ENCODE measurements at regions not wholly inside any gene's neighbourhood (a gene's known extent, or its start where the extent isn't known, plus 50 kb on each side); places are given as distances from the start of the nearest gene placed in this dataset.
"Not testable (repeated sequence)": the region's sequence is repeated elsewhere in the genome, so short reads cannot be mapped to it uniquely, and the experiment has no call there.

GRCh38 chr6:22349051-22349450, 52.2 kb upstream of the PRL start:
- no peak for DNase-seq

- DNase-seq = no peak
Observed at GRCh38 chr6:22349528-22349927, 52.7 kb upstream of the PRL start.

GRCh38 chr6:22350109-22350508, 53.3 kb upstream of the PRL start:
- DNase-seq = no peak

GRCh38 chr6:22353101-22353500, 56.3 kb upstream of the PRL start:
- DNase-seq = no peak

- DNase-seq = no peak
Observed at GRCh38 chr6:22356362-22356940, 59.6 kb upstream of the PRL start.

GRCh38 chr6:22357724-22358189, 60.9 kb upstream of the PRL start:
- DNase-seq = no peak

GRCh38 chr6:22361576-22361975, 64.7 kb upstream of the PRL start:
- DNase-seq = no peak

GRCh38 chr6:22362361-22362760, 65.5 kb upstream of the PRL start:
- DNase-seq = no peak

GRCh38 chr6:22363166-22363713, 66.4 kb upstream of the PRL start:
- DNase-seq = no peak

GRCh38 chr6:22363714-22364239, 66.9 kb upstream of the PRL start:
- DNase-seq = peak; percentile 6

- no peak for DNase-seq
Observed at GRCh38 chr6:22364306-22364705, 67.5 kb upstream of the PRL start.

- DNase-seq = peak; percentile 96
Observed at GRCh38 chr6:22366214-22366613, 69.4 kb upstream of the PRL start.

GRCh38 chr6:22367346-22367745, 70.5 kb upstream of the PRL start:
- no peak for DNase-seq

- no peak for DNase-seq
Observed at GRCh38 chr6:22368794-22369193, 72.0 kb upstream of the PRL start.

GRCh38 chr6:22372922-22373321, 76.1 kb upstream of the PRL start:
- DNase-seq = no peak

GRCh38 chr6:22374950-22375349, 78.1 kb upstream of the PRL start:
- DNase-seq = not testable (repeated sequence)

GRCh38 chr6:22376293-22376692, 79.5 kb upstream of the PRL start:
- not testable (repeated sequence) for DNase-seq

GRCh38 chr6:22378536-22378935, 81.7 kb upstream of the PRL start:
- not testable (repeated sequence) for DNase-seq

- DNase-seq = no peak
Observed at GRCh38 chr6:22380236-22380635, 83.4 kb upstream of the PRL start.

GRCh38 chr6:22381845-22382544, 85.2 kb upstream of the PRL start:
- DNase-seq = no peak

GRCh38 chr6:22383016-22383415, 86.2 kb upstream of the PRL start:
- DNase-seq = no peak

GRCh38 chr6:22392711-22393110, 95.9 kb upstream of the PRL start:
- no peak for DNase-seq

GRCh38 chr6:22394691-22395090, 97.9 kb upstream of the PRL start:
- DNase-seq = no peak

- no peak for DNase-seq
Observed at GRCh38 chr6:22399693-22400092, 102.9 kb upstream of the PRL start.
